ENCODE measurements at regions not wholly inside any gene's neighbourhood (a gene's known extent, or its start where the extent isn't known, plus 50 kb on each side); places are given as distances from the start of the nearest gene placed in this dataset.

GRCh38 chr1:232689711-232690110 lies 59.8 kb upstream of the SIPA1L2 start:
- ChIA-PET CTCF (interaction anchor here (0.6 kb wide), 1 partner anchor 11 kb away, joined by 5 read pairs; no protein-coding TSS in a partner anchor), POLR2A (ENCODE audit: low non-redundant PET) (no interaction called here)
- no peak for DNase-seq (ENCODE audit: low spot score)
- no peak overlapping the region for H3K27ac ChIP-seq
- no peak for TF ChIP-seq CTCF (conservative IDR thresholded peaks at IDR 0.05; ENCODE audit: low read depth)

GRCh38 chr1:232690285-232690935 lies 60.5 kb upstream of the SIPA1L2 start:
- no peak for DNase-seq (ENCODE audit: low spot score)
- TF ChIP-seq CTCF (conservative IDR thresholded peaks at IDR 0.05; ENCODE audit: low read depth), result no peak
- no peak overlapping the region for H3K27ac ChIP-seq
- CTCF ChIA-PET, result no interaction called here
- POLR2A ChIA-PET (ENCODE audit: low non-redundant PET), result no interaction called here

GRCh38 chr1:232694475-232694874 lies 64.5 kb upstream of the SIPA1L2 start:
- POLR2A ChIA-PET (ENCODE audit: low non-redundant PET), result no interaction called here
- no peak for DNase-seq (ENCODE audit: low spot score)
- H3K27ac ChIP-seq, result no peak overlapping the region
- CTCF ChIA-PET, result no interaction called here
- no peak for TF ChIP-seq CTCF (conservative IDR thresholded peaks at IDR 0.05; ENCODE audit: low read depth)

GRCh38 chr1:232695621-232696385 lies 65.9 kb upstream of the SIPA1L2 start:
- no peak for TF ChIP-seq CTCF (conservative IDR thresholded peaks at IDR 0.05; ENCODE audit: low read depth)
- no peak overlapping the region for H3K27ac ChIP-seq
- no peak for DNase-seq (ENCODE audit: low spot score)
- ChIA-PET POLR2A (ENCODE audit: low non-redundant PET) (no interaction called here), CTCF (no interaction called here)

- H3K27ac ChIP-seq, result no peak overlapping the region
- ChIA-PET POLR2A (ENCODE audit: low non-redundant PET) (no interaction called here), CTCF (interaction anchor here (0.6 kb wide), 1 partner anchor 198 kb away, joined by 3 read pairs; no protein-coding TSS in a partner anchor)
- no peak for DNase-seq (ENCODE audit: low spot score)
- TF ChIP-seq CTCF (conservative IDR thresholded peaks at IDR 0.05; ENCODE audit: low read depth), result no peak
These were observed 66.5 kb upstream of the SIPA1L2 start for GRCh38 chr1:232696466-232696865.

GRCh38 chr1:232697187-232697822 lies 67.4 kb upstream of the SIPA1L2 start:
- ChIA-PET CTCF (interaction anchor here (0.6 kb wide), 1 partner anchor 197 kb away, joined by 3 read pairs; no protein-coding TSS in a partner anchor), POLR2A (ENCODE audit: low non-redundant PET) (no interaction called here)
- no peak for DNase-seq (ENCODE audit: low spot score)
- H3K27ac ChIP-seq, result no peak overlapping the region
- no peak for TF ChIP-seq CTCF (conservative IDR thresholded peaks at IDR 0.05; ENCODE audit: low read depth)
